OCI-LY1 (cell line): ENCODE measurements at regions not wholly inside any gene's neighbourhood (a gene's known extent, or its start where the extent isn't known, plus 50 kb on each side); places are given as distances from the start of the nearest gene placed in this dataset.

Experiments used
- H2AFZ ChIP-seq: fragments of 200-600 bp; sonication (generic), shearing (Covaris generic); 2 replicates; pipeline ENCODE4 v1.6.0; 2014; ENCODE audit warnings: antibody characterized with exemption, mild to moderate bottlenecking, low read length
- H3F3A ChIP-seq: fragments of 200-600 bp; sonication (generic), shearing (Covaris generic); 2 replicates; pipeline ENCODE4 v1.6.0; 2014; ENCODE audit warnings: mild to moderate bottlenecking, antibody characterized with exemption, low read length, moderate library complexity; ENCODE audit not compliant: insufficient read depth
- H3K27ac ChIP-seq: fragments of 200-600 bp; sonication (generic); 2 replicates; pipeline ENCODE4 v1.5.1; 2014; ENCODE audit warnings: low read length, mixed run types, mild to moderate bottlenecking, low read depth; ENCODE audit not compliant: poor library complexity, severe bottlenecking
- H3K27me3 ChIP-seq: fragments of 200-600 bp; sonication (generic); 2 replicates; pipeline ENCODE4 v1.6.0; 2014; ENCODE audit warnings: antibody characterized with exemption, mild to moderate bottlenecking, low read length, moderate library complexity; ENCODE audit not compliant: insufficient read depth
- H3K36me3 ChIP-seq: fragments of 200-600 bp; sonication (generic); 2 replicates; pipeline ENCODE4 v1.6.1; 2014; ENCODE audit warnings: mild to moderate bottlenecking, antibody characterized with exemption, low read length, moderate library complexity, mixed read lengths; ENCODE audit not compliant: insufficient read depth
- H3K4me1 ChIP-seq: fragments of 200-600 bp; sonication (generic); 2 replicates; pipeline ENCODE4 v1.5.1; 2014; ENCODE audit warnings: mild to moderate bottlenecking, low read length, moderate library complexity; ENCODE audit not compliant: insufficient read depth, severe bottlenecking
- H3K4me2 ChIP-seq: fragments of 200-600 bp; sonication (generic), shearing (Covaris generic); 2 replicates; pipeline ENCODE4 v1.6.1; 2014; ENCODE audit warnings: low read length
- H3K4me3 ChIP-seq: fragments of 200-600 bp; sonication (generic); 2 replicates; pipeline ENCODE4 v1.5.1; 2014; ENCODE audit warnings: low read length, low read depth, mild to moderate bottlenecking, mixed read lengths; ENCODE audit not compliant: poor library complexity, severe bottlenecking
- H3K79me2 ChIP-seq: fragments of 200-600 bp; shearing (Covaris generic); 2 replicates; pipeline ENCODE4 v1.6.1; 2016; ENCODE audit warnings: mixed run types, low read length, mixed read lengths; ENCODE audit not compliant: insufficient read depth
- H3K9ac ChIP-seq: fragments of 200-600 bp; sonication (generic), shearing (Covaris generic); 2 replicates; pipeline ENCODE4 v1.6.1; 2014; ENCODE audit warnings: mild to moderate bottlenecking, low read length, mixed read lengths
- H3K9me2 ChIP-seq: fragments of 200-600 bp; sonication (generic), shearing (Covaris generic); 2 replicates; pipeline ENCODE4 v1.6.1; 2014; ENCODE audit warnings: low read depth, mild to moderate bottlenecking, low read length, mixed read lengths
- H3K9me3 ChIP-seq: fragments of 200-600 bp; shearing (Covaris generic); 2 replicates; pipeline ENCODE4 v1.6.1; 2014; ENCODE audit warnings: low read length, mixed read lengths
- H4K20me1 ChIP-seq: fragments of 200-600 bp; sonication (generic), shearing (Covaris generic); 2 replicates; pipeline ENCODE4 v1.6.0; 2016; ENCODE audit warnings: mild to moderate bottlenecking, low read length; ENCODE audit not compliant: insufficient read depth
- CTCF ChIP-seq: fragments of 200-600 bp; sonication (generic), shearing (Covaris generic); IDR thresholded peaks from 2 replicates; pipeline ENCODE4 v1.5.1; 2017; ENCODE audit warnings: mild to moderate bottlenecking, antibody characterized with exemption, low read length, moderate library complexity, mixed read lengths
- EZH2 ChIP-seq: fragments of 200-600 bp; sonication (generic), shearing (Covaris generic); IDR thresholded peaks from 2 replicates; pipeline ENCODE4 v1.8.0; 2017; ENCODE audit warnings: borderline replicate concordance, mixed run types, mild to moderate bottlenecking, antibody characterized with exemption, low read length, moderate library complexity, mixed read lengths

GRCh38 chr1:190880352-190880751 is 402.7 kb upstream of the BRINP3 start:
- Histone ChIP-seq H4K20me1 (no peaks in the 10 kb centered on the region), H3K9ac (no peak overlapping the region), H3K79me2 (no peaks in the 10 kb centered on the region), H3K4me1 (no peaks in the 10 kb centered on the region), H3F3A (no peaks in the 10 kb centered on the region), H3K36me3 (no peaks in the 10 kb centered on the region), H3K4me3 (no peak overlapping the region), H3K9me2 (no peaks in the 10 kb centered on the region), H2AFZ (no peak overlapping the region), H3K27ac (no peak overlapping the region), H3K4me2 (no peak overlapping the region), H3K9me3 (no peaks in the 10 kb centered on the region), H3K27me3 (no peaks in the 10 kb centered on the region)
- TF ChIP-seq EZH2 (no peak), CTCF (no peak)

- Histone ChIP-seq H3K36me3 (no peaks in the 10 kb centered on the region), H3K27me3 (no peaks in the 10 kb centered on the region), H3K27ac (no peak overlapping the region), H3K4me1 (no peaks in the 10 kb centered on the region), H3F3A (no peaks in the 10 kb centered on the region), H3K9me2 (no peaks in the 10 kb centered on the region), H4K20me1 (no peaks in the 10 kb centered on the region), H3K4me2 (no peak overlapping the region), H3K79me2 (no peaks in the 10 kb centered on the region), H3K4me3 (no peak overlapping the region), H3K9me3 (no peaks in the 10 kb centered on the region), H2AFZ (no peak overlapping the region), H3K9ac (no peak overlapping the region)
- TF ChIP-seq EZH2, result no peak
These were observed 403.4 kb upstream of the BRINP3 start for GRCh38 chr1:190881064-190881463.

DNA sequence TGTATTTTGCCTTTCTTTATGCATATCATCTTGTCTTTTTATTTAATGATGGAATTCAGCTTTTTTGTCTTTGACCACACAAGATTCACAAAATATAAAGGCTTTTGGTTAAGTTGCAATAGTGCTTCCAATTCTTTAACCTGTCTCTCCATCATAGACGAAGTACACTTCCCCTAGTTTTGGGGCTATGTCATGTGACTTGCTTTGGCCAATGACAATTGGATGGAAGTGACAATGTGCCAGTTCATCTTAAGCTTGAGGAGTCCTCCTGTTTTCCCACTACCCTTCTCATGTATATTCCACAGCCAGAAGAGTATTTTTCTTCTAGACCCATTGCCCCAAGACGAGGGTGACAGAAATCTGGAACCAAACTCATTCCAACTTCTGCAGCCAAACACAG is 419.6 kb upstream of the BRINP3 start:
- Histone ChIP-seq H3K27me3 (no peaks in the 10 kb centered on the region), H3K4me1 (no peaks in the 10 kb centered on the region), H3K27ac (no peak overlapping the region), H3F3A (no peaks in the 10 kb centered on the region), H2AFZ (no peak overlapping the region), H3K4me3 (no peak overlapping the region), H3K9me2 (no peaks in the 10 kb centered on the region), H3K36me3 (no peaks in the 10 kb centered on the region), H3K9me3 (no peaks in the 10 kb centered on the region), H4K20me1 (no peaks in the 10 kb centered on the region), H3K9ac (no peak overlapping the region), H3K79me2 (no peaks in the 10 kb centered on the region), H3K4me2 (no peak overlapping the region)
- TF ChIP-seq EZH2 (no peak), CTCF (no peak)

DNA sequence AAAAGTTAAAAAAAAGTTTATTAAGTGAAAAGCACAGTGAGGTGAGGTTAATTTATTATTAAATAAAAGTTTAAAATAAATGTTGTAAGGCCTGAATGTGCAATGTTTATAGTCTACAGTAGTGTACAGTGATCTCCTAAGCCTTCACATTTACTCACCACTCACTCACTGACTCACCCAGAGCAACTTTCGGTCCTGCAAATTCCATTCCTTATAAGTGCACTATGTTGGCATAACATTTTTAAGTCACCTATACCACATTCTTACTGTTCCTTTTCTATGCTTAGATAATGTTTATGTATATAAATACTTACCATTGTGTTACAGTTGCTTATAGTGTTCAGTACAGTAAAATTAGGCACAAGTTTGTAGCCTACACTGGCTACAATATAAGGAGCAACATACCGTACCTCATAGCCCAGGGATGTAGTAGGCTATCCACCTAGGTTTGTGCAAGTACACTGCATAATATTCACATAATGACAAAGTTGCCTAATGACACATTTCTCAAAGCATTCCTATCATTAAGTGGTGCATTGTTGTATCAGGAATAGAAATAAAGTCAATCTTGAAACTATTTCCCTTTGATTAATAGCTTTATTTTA is 426.5 kb upstream of the BRINP3 start:
- no peaks in the 10 kb centered on the region for H3F3A ChIP-seq
- H2AFZ ChIP-seq, result no peak overlapping the region
- H3K4me2 ChIP-seq, result no peak overlapping the region
- H3K36me3 ChIP-seq, result no peaks in the 10 kb centered on the region
- no peaks in the 10 kb centered on the region for H3K4me1 ChIP-seq
- no peaks in the 10 kb centered on the region for H4K20me1 ChIP-seq
- no peaks in the 10 kb centered on the region for H3K27me3 ChIP-seq
- H3K9me2 ChIP-seq, result no peaks in the 10 kb centered on the region
- H3K9ac ChIP-seq, result no peak overlapping the region
- H3K79me2 ChIP-seq, result no peaks in the 10 kb centered on the region
- no peaks in the 10 kb centered on the region for H3K9me3 ChIP-seq
- H3K27ac ChIP-seq, result no peak overlapping the region
- no peak for TF ChIP-seq EZH2
- no peak for TF ChIP-seq CTCF
- no peak overlapping the region for H3K4me3 ChIP-seq
